NCI-H2196 (cell line): ENCODE measurements at regions not wholly inside any gene's neighbourhood (a gene's known extent, or its start where the extent isn't known, plus 50 kb on each side); places are given as distances from the start of the nearest gene placed in this dataset.
"Not testable (repeated sequence)": the region's sequence is repeated elsewhere in the genome, so short reads cannot be mapped to it uniquely, and the experiment has no call there.

Experiments
- DNase-seq: peaks from one replicate; lab custom pipeline; 2025; ENCODE audit not compliant: unreplicated experiment; lab: John Stamatoyannopoulos, UW

- DNase-seq = no peak
Measured at GRCh38 chr18:39188278-39188677, 1622.7 kb upstream of the CELF4 start.

DNA sequence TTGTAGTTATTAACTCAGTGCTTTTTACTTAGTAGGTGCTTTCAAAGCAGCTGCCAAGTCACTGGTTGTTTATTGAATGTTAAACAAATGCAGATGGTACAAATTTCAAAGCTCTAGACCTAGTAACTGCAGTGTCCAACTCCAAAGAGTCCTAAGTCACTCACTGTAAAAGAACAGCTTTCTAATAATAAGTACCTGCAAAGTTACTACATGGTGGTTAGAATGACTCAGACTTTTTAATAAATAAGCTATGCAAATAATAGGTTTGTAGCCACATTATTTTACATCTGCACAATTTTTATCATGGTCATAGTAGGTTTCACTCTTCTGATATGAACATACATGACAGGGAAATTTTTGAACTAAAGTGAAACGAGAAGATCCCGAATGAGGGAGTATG, 1620.4 kb upstream of the CELF4 start:
- no peak for DNase-seq

DNA sequence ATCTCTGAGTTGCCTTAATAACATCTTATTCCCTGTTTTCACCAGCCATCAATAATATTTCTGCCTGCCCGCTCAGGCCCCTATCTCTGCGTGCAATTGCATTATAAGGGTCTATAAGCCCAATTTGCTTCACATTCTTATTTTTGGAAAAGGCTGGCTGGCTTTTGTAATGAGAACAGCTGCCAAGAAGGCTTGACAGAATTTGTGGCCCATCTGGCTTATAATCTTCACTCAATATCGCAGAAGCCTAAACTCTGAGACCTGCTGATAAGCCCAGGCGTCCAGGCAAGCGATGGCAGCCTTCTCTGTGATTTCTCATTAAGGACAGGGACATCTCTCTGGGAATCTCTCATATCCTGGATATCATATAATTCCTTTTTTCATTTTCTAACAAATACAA, 1618.6 kb upstream of the CELF4 start:
- no peak for DNase-seq

- DNase-seq = no peak
Measured at GRCh38 chr18:39178166-39178565, 1612.6 kb upstream of the CELF4 start.

- no peak for DNase-seq
Measured at GRCh38 chr18:39172695-39173421, 1607.3 kb upstream of the CELF4 start.

GRCh38 chr18:39168723-39169122, 1603.1 kb upstream of the CELF4 start:
- DNase-seq = no peak

DNA sequence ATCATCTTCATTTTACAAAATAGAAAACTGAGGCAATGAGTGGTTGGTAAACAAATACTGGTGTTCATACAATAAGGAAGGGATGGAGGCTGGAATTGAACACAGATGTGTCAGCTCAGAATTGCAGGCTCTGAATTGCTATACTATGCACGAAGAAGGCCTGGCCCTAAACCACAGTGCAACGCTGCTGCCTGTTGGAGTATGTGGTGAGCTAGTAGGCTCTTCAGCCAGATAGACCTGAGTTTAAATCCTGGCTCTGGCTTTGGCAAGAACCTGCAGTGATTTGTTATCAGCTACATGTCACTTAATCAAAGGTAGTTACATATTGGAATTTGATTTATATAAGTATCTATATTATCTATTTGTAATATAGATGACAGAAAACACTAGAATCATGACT, 1602.4 kb upstream of the CELF4 start:
- no peak for DNase-seq

DNA sequence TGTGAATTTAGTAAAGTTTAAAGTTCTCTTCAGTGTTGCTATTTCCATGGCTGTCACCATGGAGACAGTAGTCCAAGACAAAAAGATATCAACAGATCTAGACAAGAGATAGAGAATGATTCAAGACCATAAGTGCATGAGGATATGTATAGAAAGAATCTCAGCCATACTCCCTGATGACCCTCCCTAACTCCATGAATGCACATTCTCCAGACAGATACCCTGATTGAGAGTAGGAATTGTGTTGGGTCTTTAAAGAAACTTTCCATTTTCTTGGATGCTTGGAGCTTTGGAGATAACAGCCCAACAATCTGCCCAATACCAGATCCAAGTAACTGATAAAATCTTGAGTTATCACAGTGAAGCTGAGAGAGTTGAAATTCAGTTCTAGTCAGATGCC, 1601.2 kb upstream of the CELF4 start:
- DNase-seq = no peak

DNA sequence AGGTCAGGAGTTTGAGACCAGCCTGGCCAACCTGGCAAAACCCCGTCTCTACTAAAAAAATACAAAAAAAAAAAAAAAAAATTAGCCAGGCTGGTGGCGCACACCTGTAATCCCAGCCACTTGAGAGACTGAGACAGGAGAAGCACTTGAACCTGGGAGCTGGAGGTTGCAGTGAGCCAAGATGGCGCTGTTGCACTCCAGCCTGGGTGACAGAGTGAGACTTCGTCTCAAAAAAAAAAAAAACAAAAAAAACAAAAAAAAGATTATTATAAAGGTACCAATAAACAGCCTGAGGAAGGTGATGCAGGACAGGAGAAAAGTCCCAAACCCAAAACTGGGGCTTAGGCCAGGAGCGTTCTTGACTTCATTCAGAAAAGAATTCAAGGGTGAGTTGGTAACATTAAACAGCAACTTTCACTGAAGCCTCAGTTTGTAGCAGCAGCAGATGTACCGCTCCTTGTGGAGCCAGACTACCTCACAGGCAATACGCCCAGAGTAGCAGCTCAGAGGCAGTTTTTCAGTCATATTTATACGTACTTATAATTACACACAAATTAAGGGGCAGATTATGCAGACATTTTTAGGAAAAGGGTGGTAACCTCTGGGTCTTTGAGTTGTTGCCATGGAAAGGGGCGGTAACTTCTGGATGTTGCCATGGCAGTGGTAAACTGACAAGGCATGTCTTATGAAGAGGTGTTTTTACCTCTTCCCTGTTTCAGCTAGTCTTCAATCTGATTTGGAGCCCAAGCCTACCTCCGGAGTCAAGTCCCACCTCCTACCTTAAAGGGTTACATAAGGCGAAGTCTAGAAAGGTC, 1596.6 kb upstream of the CELF4 start:
- DNase-seq = no peak

DNA sequence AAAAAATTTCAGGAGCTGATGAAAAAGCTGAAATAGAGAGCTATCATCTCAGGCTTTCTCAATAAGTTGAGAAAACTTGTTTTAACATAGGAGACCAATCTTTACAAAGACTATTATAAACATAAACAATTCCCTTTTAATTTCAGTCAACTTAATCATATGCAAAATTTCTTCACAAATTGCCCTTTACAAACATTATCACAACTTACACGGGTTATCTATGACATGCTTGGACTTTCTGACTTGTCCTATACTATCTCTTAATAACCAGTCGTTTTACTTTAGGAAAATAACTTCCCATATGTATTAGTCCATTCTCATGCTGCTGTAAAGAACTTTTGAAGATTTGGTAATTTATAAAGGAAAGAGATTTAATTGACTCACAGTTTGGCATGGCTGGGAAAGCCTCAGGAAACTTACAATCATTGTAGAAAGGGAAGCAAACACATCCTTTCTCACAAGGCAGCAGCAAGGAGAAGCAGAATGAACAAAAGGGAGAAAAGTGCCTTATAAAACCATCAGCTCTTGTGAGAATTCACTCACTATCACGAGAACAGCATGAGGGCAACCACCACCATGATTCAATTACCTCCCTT, 1583.7 kb upstream of the CELF4 start:
- peak; percentile 6 for DNase-seq

- no peak for DNase-seq
Measured at GRCh38 chr18:39134255-39134654, 1568.7 kb upstream of the CELF4 start.

GRCh38 chr18:39127538-39127937, 1561.9 kb upstream of the CELF4 start:
- not testable (repeated sequence) for DNase-seq

DNA sequence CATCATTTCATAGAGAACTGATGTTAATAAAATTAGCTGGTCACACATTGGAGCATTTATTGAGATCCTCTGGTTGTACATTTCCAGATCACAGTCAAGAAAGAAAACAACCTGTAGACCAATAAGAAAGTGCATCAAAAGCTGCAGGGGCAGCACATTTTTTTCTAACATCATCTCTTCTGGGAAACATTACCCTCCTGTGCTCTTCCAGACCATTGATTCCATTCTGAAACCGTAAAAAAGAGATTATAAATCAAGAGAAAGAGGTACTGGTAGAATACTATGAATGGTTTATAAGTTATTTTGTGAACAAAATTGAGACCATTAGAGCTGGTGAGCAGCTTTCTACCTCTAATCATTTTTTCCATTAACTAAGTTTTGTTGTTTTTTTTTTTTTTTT, 1548.2 kb upstream of the CELF4 start:
- DNase-seq = no peak

- no peak for DNase-seq
Measured at GRCh38 chr18:39105104-39105503, 1539.5 kb upstream of the CELF4 start.

DNA sequence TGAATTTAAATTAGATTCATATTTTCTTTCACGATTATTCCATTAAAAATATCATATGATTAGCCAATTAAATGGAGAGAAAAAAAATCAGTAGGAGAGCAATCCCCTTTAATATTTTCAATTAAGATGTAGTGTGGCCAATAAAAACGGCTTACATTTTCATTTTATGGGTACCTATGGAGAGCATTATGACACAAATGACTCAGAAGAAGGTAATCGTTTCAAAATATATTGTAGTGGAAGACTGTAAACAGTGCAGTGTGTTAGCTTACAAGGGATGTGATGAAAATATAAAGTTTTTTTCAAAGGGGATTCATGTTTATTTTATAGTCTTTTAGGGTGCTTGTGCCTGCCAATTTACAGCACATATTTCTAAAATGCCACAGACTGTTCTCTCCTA, 1507.4 kb upstream of the CELF4 start:
- no peak for DNase-seq

DNA sequence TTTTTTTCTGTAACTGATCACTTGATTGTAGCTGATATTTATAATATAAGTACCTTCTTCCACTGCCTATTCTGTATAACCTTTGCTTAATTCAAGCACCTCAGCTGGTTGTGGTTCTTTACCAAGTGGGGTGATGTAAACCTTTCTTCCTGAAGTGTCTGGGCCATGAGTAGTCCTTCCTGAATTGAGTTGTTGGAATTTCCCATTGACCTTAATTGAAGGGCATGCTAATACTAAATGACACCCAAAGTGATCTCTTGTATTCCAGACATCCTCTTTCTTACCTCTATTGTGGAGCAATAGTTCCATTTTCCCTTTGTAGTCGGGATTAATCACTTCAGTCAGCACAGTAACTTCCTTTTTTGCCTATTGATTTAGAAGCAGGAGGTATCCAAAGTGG, 1496.8 kb upstream of the CELF4 start:
- DNase-seq = no peak

GRCh38 chr18:39058386-39059000, 1492.9 kb upstream of the CELF4 start:
- DNase-seq = no peak

DNA sequence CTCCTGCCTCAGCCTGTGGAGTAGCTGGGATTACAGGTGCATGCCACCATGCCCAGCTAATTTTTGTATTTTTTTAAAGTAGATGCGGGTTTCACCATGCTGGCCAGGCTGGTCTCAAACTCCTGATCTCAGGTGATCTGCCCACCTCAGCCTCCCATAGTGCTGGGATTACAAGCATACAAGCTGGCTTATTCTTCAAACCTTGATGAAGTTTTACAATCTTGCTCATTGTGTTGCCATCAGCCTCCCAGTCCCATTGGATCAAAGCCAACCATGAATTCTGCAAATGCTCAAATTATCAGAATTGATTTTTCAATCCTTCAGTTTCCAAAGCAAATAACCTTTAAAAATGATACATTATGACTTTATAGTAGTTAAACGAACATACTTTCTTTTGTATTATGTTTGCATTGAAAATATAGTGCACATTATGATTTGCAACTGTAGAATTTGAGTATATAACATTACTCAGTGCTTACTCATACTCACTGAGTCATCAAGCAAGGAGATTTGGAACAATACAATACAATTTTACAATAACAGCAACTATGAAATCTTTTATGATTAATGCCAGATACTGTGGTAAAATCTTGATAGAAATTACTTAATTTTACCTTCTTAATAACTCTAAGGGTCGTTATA, 1491.9 kb upstream of the CELF4 start:
- DNase-seq = no peak

DNA sequence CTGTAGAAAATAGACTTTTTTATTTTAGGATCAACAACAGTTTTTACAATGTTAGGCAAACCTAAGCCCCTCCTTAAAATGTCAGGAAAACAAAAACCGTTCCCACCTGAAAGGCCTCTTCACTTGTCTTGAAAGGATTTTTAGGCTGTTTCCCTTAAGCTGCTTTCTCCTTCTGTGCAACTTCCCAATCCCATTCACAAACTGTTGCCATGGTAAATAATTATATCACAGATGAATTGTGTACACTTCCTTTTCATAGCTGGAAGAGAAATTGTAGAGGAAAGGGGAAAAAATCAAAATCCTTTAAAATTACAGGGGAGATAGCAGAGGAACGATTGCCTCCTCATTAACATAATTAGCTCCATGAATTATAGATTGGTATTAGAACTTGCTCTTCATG, 1488.0 kb upstream of the CELF4 start:
- DNase-seq = no peak

DNA sequence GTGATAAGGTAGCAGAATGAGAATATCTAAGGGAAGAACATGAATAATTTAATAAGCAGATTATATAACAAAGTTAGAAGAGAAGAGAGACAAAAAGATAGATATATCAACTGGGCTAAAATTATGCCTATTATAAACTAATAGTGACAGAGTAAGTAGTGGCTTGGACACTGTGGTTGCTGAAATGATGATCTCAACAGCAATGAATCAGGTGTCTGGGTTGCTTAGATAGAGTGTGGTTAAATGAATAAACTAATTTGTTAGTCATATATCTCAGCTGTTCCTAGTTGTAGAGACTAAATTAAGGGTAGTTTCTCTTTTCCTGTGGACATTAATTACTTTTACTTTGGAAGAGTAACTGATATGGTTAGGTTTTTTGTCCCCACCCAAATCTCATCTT, 1485.4 kb upstream of the CELF4 start:
- no peak for DNase-seq

- DNase-seq = no peak
Measured at GRCh38 chr18:39039813-39040212, 1474.2 kb upstream of the CELF4 start.
